WTC11 (cell line): ENCODE measurements at regions not wholly inside any gene's neighbourhood (a gene's known extent, or its start where the extent isn't known, plus 50 kb on each side); places are given as distances from the start of the nearest gene placed in this dataset.
"Not testable (repeated sequence)": the region's sequence is repeated elsewhere in the genome, so short reads cannot be mapped to it uniquely, and the experiment has no call there.

Experiments used
- IRF2 ChIP-seq: sonication (generic); formaldehyde crosslinking; IDR thresholded peaks from 2 replicates; pipeline ENCODE4 v1.8.0; 2022; ENCODE audit warnings: low read depth, missing genetic modification reagents, borderline replicate concordance
- NR3C1 ChIP-seq: sonication (generic); formaldehyde crosslinking; conservative IDR thresholded peaks from 2 replicates; pipeline ENCODE4 v1.8.1; 2023; ENCODE audit warnings: low read depth, mild to moderate bottlenecking, missing genetic modification reagents
- RELA ChIP-seq: sonication (generic); formaldehyde crosslinking; IDR thresholded peaks from 2 replicates; pipeline ENCODE4 v1.8.1; 2022; ENCODE audit warnings: missing genetic modification reagents, mild to moderate bottlenecking, borderline replicate concordance
- TF ChIP-seq, protein P1 (sequence below): fragments of 200-600 bp; IDR thresholded peaks from 2 replicates; pipeline ENCODE4 v1.8.0; 2022; ENCODE audit warnings: antibody characterized with exemption
- TF ChIP-seq, protein P2 (sequence below): sonication (generic); formaldehyde crosslinking; IDR thresholded peaks from 2 replicates; pipeline ENCODE4 v1.8.1; 2022; ENCODE audit warnings: missing genetic modification reagents, borderline replicate concordance

DNA sequence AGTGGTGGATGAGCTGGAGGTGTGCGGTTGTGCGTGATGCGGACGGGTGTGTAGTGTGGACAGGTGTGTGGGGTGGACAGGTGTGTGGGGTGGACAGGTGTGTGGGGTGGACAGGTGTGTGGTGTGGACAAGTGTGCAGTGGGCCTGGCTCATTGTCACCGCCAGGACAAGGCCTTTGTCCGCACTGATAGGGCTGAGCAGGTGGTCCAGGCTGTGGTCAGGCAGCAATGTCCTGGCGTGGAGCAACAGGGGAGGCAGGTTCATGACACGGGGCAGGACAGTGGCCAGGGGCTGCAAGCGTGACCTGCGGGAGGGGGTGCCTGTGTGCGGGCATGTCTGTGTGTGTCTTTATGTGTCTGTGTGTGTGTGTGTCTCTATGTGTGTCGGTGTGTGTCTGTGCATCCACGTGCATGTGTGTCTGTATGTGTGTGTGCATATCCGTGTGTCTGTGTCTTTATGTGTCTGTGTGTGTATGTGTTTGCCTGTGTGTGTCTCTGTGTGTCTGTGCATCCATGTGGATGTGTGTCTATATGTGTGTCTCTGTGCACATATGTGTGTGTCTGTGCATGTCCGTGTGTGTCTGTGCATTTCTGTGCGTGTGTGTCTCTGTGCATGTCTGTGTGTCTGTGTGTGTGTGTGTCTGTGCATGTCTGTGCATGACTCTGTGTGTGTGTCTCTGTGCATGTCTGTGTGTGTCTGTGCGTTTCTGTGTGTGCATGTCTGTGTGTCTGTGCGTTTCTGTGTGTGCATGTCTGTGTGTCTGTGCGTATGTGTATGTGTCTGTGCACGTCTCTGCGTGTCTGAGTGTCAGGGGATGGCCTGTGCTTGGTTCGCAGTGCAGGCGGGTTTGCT, 161.0 kb downstream of the TMEM121 start:
- TF ChIP-seq, protein P1, sequence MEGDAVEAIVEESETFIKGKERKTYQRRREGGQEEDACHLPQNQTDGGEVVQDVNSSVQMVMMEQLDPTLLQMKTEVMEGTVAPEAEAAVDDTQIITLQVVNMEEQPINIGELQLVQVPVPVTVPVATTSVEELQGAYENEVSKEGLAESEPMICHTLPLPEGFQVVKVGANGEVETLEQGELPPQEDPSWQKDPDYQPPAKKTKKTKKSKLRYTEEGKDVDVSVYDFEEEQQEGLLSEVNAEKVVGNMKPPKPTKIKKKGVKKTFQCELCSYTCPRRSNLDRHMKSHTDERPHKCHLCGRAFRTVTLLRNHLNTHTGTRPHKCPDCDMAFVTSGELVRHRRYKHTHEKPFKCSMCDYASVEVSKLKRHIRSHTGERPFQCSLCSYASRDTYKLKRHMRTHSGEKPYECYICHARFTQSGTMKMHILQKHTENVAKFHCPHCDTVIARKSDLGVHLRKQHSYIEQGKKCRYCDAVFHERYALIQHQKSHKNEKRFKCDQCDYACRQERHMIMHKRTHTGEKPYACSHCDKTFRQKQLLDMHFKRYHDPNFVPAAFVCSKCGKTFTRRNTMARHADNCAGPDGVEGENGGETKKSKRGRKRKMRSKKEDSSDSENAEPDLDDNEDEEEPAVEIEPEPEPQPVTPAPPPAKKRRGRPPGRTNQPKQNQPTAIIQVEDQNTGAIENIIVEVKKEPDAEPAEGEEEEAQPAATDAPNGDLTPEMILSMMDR = not testable (repeated sequence)
- TF ChIP-seq, protein P2, sequence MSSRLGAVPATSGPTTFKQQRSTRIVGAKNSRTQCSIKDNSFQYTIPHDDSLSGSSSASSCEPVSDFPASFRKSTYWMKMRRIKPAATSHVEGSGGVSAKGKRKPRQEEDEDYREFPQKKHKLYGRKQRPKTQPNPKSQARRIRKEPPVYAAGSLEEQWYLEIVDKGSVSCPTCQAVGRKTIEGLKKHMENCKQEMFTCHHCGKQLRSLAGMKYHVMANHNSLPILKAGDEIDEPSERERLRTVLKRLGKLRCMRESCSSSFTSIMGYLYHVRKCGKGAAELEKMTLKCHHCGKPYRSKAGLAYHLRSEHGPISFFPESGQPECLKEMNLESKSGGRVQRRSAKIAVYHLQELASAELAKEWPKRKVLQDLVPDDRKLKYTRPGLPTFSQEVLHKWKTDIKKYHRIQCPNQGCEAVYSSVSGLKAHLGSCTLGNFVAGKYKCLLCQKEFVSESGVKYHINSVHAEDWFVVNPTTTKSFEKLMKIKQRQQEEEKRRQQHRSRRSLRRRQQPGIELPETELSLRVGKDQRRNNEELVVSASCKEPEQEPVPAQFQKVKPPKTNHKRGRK (CRISPR knock-in tag) = not testable (repeated sequence)
- not testable (repeated sequence) for TF ChIP-seq NR3C1 (CRISPR knock-in tag); RELA; IRF2
